GM23338 (cell line): ENCODE measurements at regions not wholly inside any gene's neighbourhood (a gene's known extent, or its start where the extent isn't known, plus 50 kb on each side); places are given as distances from the start of the nearest gene placed in this dataset.

ENCODE experiments used
- ATAC-seq: fragments of 200-7000 bp; cut with Tn5 transposase; 3 replicates; pipeline ENCODE4 v1.9.1; 2020
- DNase-seq: peaks from one replicate; pipeline ENCODE4 v3.0.0-alpha.2; 2015; ENCODE audit warnings: low spot score
- H2AFZ ChIP-seq: fragments of 200-600 bp; sonication (generic); 2 replicates; pipeline ENCODE4 v1.8.0; 2016; ENCODE audit warnings: antibody characterized with exemption, mild to moderate bottlenecking, moderate library complexity
- H3F3A ChIP-seq: fragments of 200-600 bp; sonication (generic); replicated peaks from 2 replicates; pipeline ENCODE4 v1.8.0; 2017; ENCODE audit warnings: antibody characterized with exemption, mixed run types, low read depth
- H3K27ac ChIP-seq: fragments of 200-600 bp; sonication (generic); 2 replicates; pipeline ENCODE4 v1.6.1; 2016; ENCODE audit warnings: low read depth
- H3K27me3 ChIP-seq: fragments of 200-600 bp; sonication (generic); 2 replicates; pipeline ENCODE4 v1.8.0; 2016; ENCODE audit warnings: mild to moderate bottlenecking, mixed run types, moderate library complexity; ENCODE audit not compliant: insufficient read depth
- H3K36me3 ChIP-seq: fragments of 200-600 bp; sonication (generic); 2 replicates; pipeline ENCODE4 v1.8.0; 2016; ENCODE audit warnings: mild to moderate bottlenecking; ENCODE audit not compliant: insufficient read depth
- H3K4me1 ChIP-seq: fragments of 200-600 bp; sonication (generic); 2 replicates; pipeline ENCODE4 v1.8.0; 2016; ENCODE audit warnings: mild to moderate bottlenecking, moderate library complexity; ENCODE audit not compliant: insufficient read depth
- H3K4me2 ChIP-seq: fragments of 200-600 bp; sonication (generic); 2 replicates; pipeline ENCODE4 v1.7.1; 2017; ENCODE audit warnings: mixed run types
- H3K4me3 ChIP-seq: fragments of 200-600 bp; sonication (generic); 2 replicates; pipeline ENCODE4 v1.6.1; 2016; ENCODE audit warnings: mixed run types
- H3K79me2 ChIP-seq: fragments of 200-600 bp; sonication (generic); replicated peaks from 2 replicates; pipeline ENCODE4 v1.8.0; 2017; ENCODE audit warnings: mild to moderate bottlenecking; ENCODE audit not compliant: insufficient read depth
- H3K9me2 ChIP-seq: fragments of 200-600 bp; sonication (generic); 2 replicates; pipeline ENCODE4 v1.8.0; 2017; ENCODE audit not compliant: insufficient read depth
- H4K20me1 ChIP-seq: fragments of 200-600 bp; sonication (generic); replicated peaks from 2 replicates; pipeline ENCODE4 v1.8.0; 2017; ENCODE audit warnings: mild to moderate bottlenecking; ENCODE audit not compliant: insufficient read depth
- H3K27ac Mint-ChIP-seq: 2 replicates; pipeline ENCODE4 v1.8.0; 2020; ENCODE audit warnings: inconsistent platforms, mild to moderate bottlenecking, moderate library complexity, mixed read lengths
- H3K27me3 Mint-ChIP-seq: 3 replicates; pipeline ENCODE4 v1.8.0; 2022; ENCODE audit warnings: low read depth, mild to moderate bottlenecking, moderate library complexity, mixed read lengths, inconsistent platforms; ENCODE audit not compliant: insufficient read depth, poor library complexity
- H3K36me3 Mint-ChIP-seq: 3 replicates; pipeline ENCODE4 v1.8.0; 2021; ENCODE audit warnings: low read depth, mild to moderate bottlenecking, inconsistent platforms, moderate library complexity, mixed read lengths
- H3K4me1 Mint-ChIP-seq: 3 replicates; pipeline ENCODE4 v1.8.0; 2020; ENCODE audit warnings: mild to moderate bottlenecking, inconsistent platforms, mixed read lengths
- H3K4me3 Mint-ChIP-seq: 3 replicates; pipeline ENCODE4 v1.8.0; 2021; ENCODE audit warnings: moderate library complexity, mild to moderate bottlenecking, inconsistent platforms, mixed read lengths
- H3K9me3 Mint-ChIP-seq: 3 replicates; pipeline ENCODE4 v1.8.0; 2020; ENCODE audit warnings: moderate library complexity, mild to moderate bottlenecking, inconsistent platforms, mixed read lengths
- CREB1 ChIP-seq: fragments of 250-450 bp; sonication (Bioruptor Pico); IDR thresholded peaks from 2 replicates; pipeline ENCODE4 v1.5.0; 2020; ENCODE audit warnings: low read depth, mild to moderate bottlenecking, moderate library complexity
- CTCF ChIP-seq, 2 experiments: fragments of 200-600 bp in 1 of 2; sonication (generic) in 1 of 2; conservative IDR thresholded peaks; 2 replicates each; pipeline versions ENCODE4 v1.5.1 to v1.6.1; 2016 to 2017; ENCODE audit warnings: antibody characterized with exemption in 2 of 2, low read depth in 2 of 2, mild to moderate bottlenecking in 2 of 2, moderate library complexity in 1 of 2
- ETS1 ChIP-seq: IDR thresholded peaks from 2 replicates; pipeline ENCODE4 v1.6.1; 2016; ENCODE audit warnings: antibody characterized with exemption
- EZH2 ChIP-seq: fragments of 200-600 bp; sonication (generic); IDR thresholded peaks from one replicate; pipeline ENCODE4 v1.8.0; 2017; ENCODE audit warnings: antibody characterized with exemption, mild to moderate bottlenecking, low read depth; ENCODE audit not compliant: unreplicated experiment
- EZH2phosphoT487 ChIP-seq: fragments of 200-600 bp; sonication (generic); IDR thresholded peaks from one replicate; pipeline ENCODE4 v1.8.1; 2018; ENCODE audit warnings: antibody characterized with exemption; ENCODE audit not compliant: unreplicated experiment
- JUNB ChIP-seq: IDR thresholded peaks from one replicate; pipeline ENCODE4 v1.6.1; 2016; ENCODE audit warnings: antibody characterized with exemption; ENCODE audit not compliant: unreplicated experiment
- NANOG ChIP-seq: IDR thresholded peaks from 2 replicates; pipeline ENCODE4 v1.6.1; 2016; ENCODE audit warnings: antibody characterized with exemption, borderline replicate concordance
- POLR2AphosphoS5 ChIP-seq: IDR thresholded peaks from 2 replicates; pipeline ENCODE4 v1.6.1; 2016; ENCODE audit warnings: antibody characterized with exemption, low read depth
- REST ChIP-seq: IDR thresholded peaks from one replicate; pipeline ENCODE4 v1.6.1; 2018; ENCODE audit warnings: antibody characterized with exemption; ENCODE audit not compliant: unreplicated experiment
- STAT1 ChIP-seq: IDR thresholded peaks from one replicate; pipeline ENCODE4 v1.6.1; 2016; ENCODE audit warnings: antibody characterized with exemption; ENCODE audit not compliant: unreplicated experiment
- ZNF114 ChIP-seq: fragments of 250-450 bp; sonication (Bioruptor Pico); IDR thresholded peaks from 2 replicates; pipeline ENCODE4 v1.5.0; 2020; ENCODE audit warnings: mild to moderate bottlenecking, moderate library complexity
- ZNF331 ChIP-seq: fragments of 250-450 bp; sonication (Bioruptor Pico); IDR thresholded peaks from 2 replicates; pipeline ENCODE4 v1.5.0; 2020; ENCODE audit warnings: low read depth, mild to moderate bottlenecking, moderate library complexity
- ZNF462 ChIP-seq: fragments of 250-450 bp; sonication (Bioruptor Pico); IDR thresholded peaks from 2 replicates; pipeline ENCODE4 v1.5.0; 2020; ENCODE audit warnings: mild to moderate bottlenecking, moderate library complexity

GRCh38 chr17:33580215-33580614, 287.1 kb upstream of the ASIC2 start:
- Mint-ChIP-seq H3K27ac (no peak overlapping the region), H3K27me3 (peaks cover 11% of the 10 kb centered on the region), H3K9me3 (peaks cover 20% of the 10 kb centered on the region), H3K4me1 (peaks cover 37% of the 10 kb centered on the region), H3K36me3 (peaks cover 2% of the 10 kb centered on the region; the same call in 1 of the 3 replicates), H3K4me3 (no peak overlapping the region)
- H3K36me3 ChIP-seq = no peaks in the 10 kb centered on the region
- no peaks in the 10 kb centered on the region for H3F3A ChIP-seq
- peaks cover 28% of the 10 kb centered on the region for H3K4me1 ChIP-seq
- no peak for DNase-seq
- H3K79me2 ChIP-seq = peaks cover 11% of the 10 kb centered on the region
- no peaks in the 10 kb centered on the region for H3K27me3 ChIP-seq
- H3K4me3 ChIP-seq = no peak overlapping the region
- H3K4me2 ChIP-seq = no peak overlapping the region
- no peak overlapping the region for H3K27ac ChIP-seq
- no peak for ATAC-seq
- peaks cover 8% of the 10 kb centered on the region; the same call in 1 of the 2 replicates for H3K9me2 ChIP-seq
- no peaks in the 10 kb centered on the region for H4K20me1 ChIP-seq
- no peak overlapping the region for H2AFZ ChIP-seq
- TF ChIP-seq ZNF114 (CRISPR knock-in tag) (no peak), ETS1 (no peak), EZH2 (no peak), JUNB (no peak), REST (no peak), CREB1 (CRISPR knock-in tag) (no peak), EZH2phosphoT487 (no peak), NANOG (no peak), ZNF331 (CRISPR knock-in tag) (no peak), STAT1 (no peak), POLR2AphosphoS5 (no peak), CTCF (conservative IDR thresholded peaks at IDR 0.05; ENCODE audit: low read depth in 2 of 2) (no peak), ZNF462 (no peak)
